ENCODE measurements at regions not wholly inside any gene's neighbourhood (a gene's known extent, or its start where the extent isn't known, plus 50 kb on each side); places are given as distances from the start of the nearest gene placed in this dataset.

GRCh38 chr20:40309731-40310130 lies 379.3 kb downstream of the MAFB start:
- in situ Hi-C loops (cut with HindIII; ENCODE audit: low pct_ligation_motif_present, low sequenced_read_pairs) = no loop called here
- no peak for DNase-seq
- Histone ChIP-seq H3K27me3 (replicated peaks) (no peaks in the 10 kb centered on the region), H3K36me3 (replicated peaks) (no peaks in the 10 kb centered on the region), H3K4me3 (ENCODE audit: low read depth, low read length) (no peak overlapping the region), H3K27ac (no peak overlapping the region)
- no peak for TF ChIP-seq CTCF (IDR thresholded peaks at IDR 0.05; ENCODE audit: low read depth, low read length, missing control alignments)

DNA sequence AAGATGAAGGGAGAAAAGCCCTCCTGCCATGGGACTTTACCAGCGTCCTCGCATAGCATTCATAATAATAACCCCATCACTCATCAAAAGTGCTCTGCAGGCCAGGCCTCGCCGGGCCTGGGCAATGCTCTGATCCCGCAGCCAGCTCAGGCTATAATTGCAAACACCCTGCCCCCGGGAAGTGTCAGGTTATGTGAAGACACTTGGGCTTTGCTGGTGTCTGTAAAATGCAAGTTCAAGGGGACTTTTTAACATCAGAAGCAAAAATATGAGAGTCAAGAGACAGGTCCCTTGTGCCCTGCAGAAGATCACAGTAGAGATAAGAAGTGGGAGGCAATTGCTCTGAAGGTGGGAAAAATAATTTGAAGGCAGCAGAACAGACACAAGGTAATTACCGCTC lies 381.0 kb downstream of the MAFB start:
- in situ Hi-C loops (cut with HindIII; ENCODE audit: low pct_ligation_motif_present, low sequenced_read_pairs) = no loop called here
- H3K4me3 ChIP-seq (ENCODE audit: low read depth, low read length) = no peak overlapping the region

GRCh38 chr20:40307268-40307667 lies 381.8 kb downstream of the MAFB start:
- DNase-seq = no peak
- no peak for TF ChIP-seq CTCF (IDR thresholded peaks at IDR 0.05; ENCODE audit: low read depth, low read length, missing control alignments)
- in situ Hi-C loops (cut with HindIII; ENCODE audit: low pct_ligation_motif_present, low sequenced_read_pairs) = no loop called here
- H3K27me3 ChIP-seq (replicated peaks) = no peaks in the 10 kb centered on the region
- H3K27ac ChIP-seq = no peak overlapping the region
- no peaks in the 10 kb centered on the region for H3K36me3 ChIP-seq (replicated peaks)
- no peak overlapping the region for H3K4me3 ChIP-seq (ENCODE audit: low read depth, low read length)

More for the DNA sequence above, 381.0 kb downstream of the MAFB start:
- DNase-seq = no peak
- H3K27me3 ChIP-seq (replicated peaks) = no peaks in the 10 kb centered on the region
- H3K27ac ChIP-seq = no peak overlapping the region
- no peak for TF ChIP-seq CTCF (IDR thresholded peaks at IDR 0.05; ENCODE audit: low read depth, low read length, missing control alignments)
- no peaks in the 10 kb centered on the region for H3K36me3 ChIP-seq (replicated peaks)

DNA sequence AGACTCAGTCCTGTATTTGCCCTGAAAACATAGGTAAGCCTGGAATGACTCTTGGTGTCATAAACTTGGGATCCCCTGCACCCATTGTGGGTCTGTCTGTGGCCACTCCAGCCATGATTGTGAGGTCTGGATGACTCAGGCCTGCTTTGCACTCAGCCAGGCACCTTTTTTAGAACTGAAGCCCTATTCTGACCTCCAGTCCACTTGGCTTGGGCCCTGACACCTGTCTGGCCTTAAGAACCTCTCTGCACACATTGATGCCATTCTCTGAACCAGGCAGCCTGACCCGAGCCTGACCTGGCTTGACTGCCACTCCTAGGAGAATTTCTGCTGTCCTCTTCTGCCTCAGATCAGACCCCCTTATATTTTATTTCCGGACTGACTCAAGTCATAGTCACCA lies 383.7 kb downstream of the MAFB start:
- no peaks in the 10 kb centered on the region for H3K36me3 ChIP-seq (replicated peaks)
- TF ChIP-seq CTCF (IDR thresholded peaks at IDR 0.05; ENCODE audit: low read depth, low read length, missing control alignments) = no peak
- no peak overlapping the region for H3K27ac ChIP-seq
- DNase-seq = no peak
- in situ Hi-C loops (cut with HindIII; ENCODE audit: low pct_ligation_motif_present, low sequenced_read_pairs) = no loop called here
- no peak overlapping the region for H3K4me3 ChIP-seq (ENCODE audit: low read depth, low read length)
- no peaks in the 10 kb centered on the region for H3K27me3 ChIP-seq (replicated peaks)

- Histone ChIP-seq H3K27me3 (replicated peaks) (no peaks in the 10 kb centered on the region), H3K27ac (no peak overlapping the region), H3K36me3 (replicated peaks) (no peaks in the 10 kb centered on the region), H3K4me3 (ENCODE audit: low read depth, low read length) (no peak overlapping the region)
- DNase-seq = no peak
- TF ChIP-seq CTCF (IDR thresholded peaks at IDR 0.05; ENCODE audit: low read depth, low read length, missing control alignments) = no peak
- in situ Hi-C loops (cut with HindIII; ENCODE audit: low pct_ligation_motif_present, low sequenced_read_pairs) = no loop called here
These were observed 384.9 kb downstream of the MAFB start for GRCh38 chr20:40304119-40304613.

- in situ Hi-C loops (cut with HindIII; ENCODE audit: low pct_ligation_motif_present, low sequenced_read_pairs) = no loop called here
- no peaks in the 10 kb centered on the region for H3K36me3 ChIP-seq (replicated peaks)
- no peak overlapping the region for H3K4me3 ChIP-seq (ENCODE audit: low read depth, low read length)
- H3K27ac ChIP-seq = no peak overlapping the region
- TF ChIP-seq CTCF (IDR thresholded peaks at IDR 0.05; ENCODE audit: low read depth, low read length, missing control alignments) = no peak
- DNase-seq = no peak
- H3K27me3 ChIP-seq (replicated peaks) = no peaks in the 10 kb centered on the region
These were observed 394.3 kb downstream of the MAFB start for GRCh38 chr20:40294747-40295146.
